Prostate gland (tissue), 2 donors: ENCODE measurements at regions not wholly inside any gene's neighbourhood (a gene's known extent, or its start where the extent isn't known, plus 50 kb on each side); places are given as distances from the start of the nearest gene placed in this dataset.

Source experiments
- DNase-seq: peaks from one replicate; pipeline ENCODE4 v3.0.0-alpha.2; 2019; ENCODE audit warnings: low spot score
- H3K27ac ChIP-seq, 2 donors: fragments of 200-600 bp; sonication (generic); 2 replicates each; pipeline ENCODE4 v1.5.1; 2017 to 2019
- H3K27me3 ChIP-seq: fragments of 200-600 bp; sonication (generic); replicated peaks from 2 replicates; pipeline ENCODE4 v1.5.1; 2019; ENCODE audit not compliant: insufficient read depth
- H3K36me3 ChIP-seq, 2 donors: fragments of 200-600 bp; sonication (generic); 1 replicate in 1 of 2; 2 replicates in 1 of 2; pipeline versions ENCODE4 v1.5.1 to v1.8.1; 2017 to 2019
- H3K4me1 ChIP-seq: fragments of 200-600 bp; sonication (generic); replicated peaks from 2 replicates; pipeline ENCODE4 v1.5.1; 2019
- H3K4me3 ChIP-seq, 2 donors: fragments of 200-600 bp; sonication (generic); 2 replicates each; pipeline ENCODE4 v1.5.1; 2017 to 2019
- H3K9me3 ChIP-seq: fragments of 200-600 bp; sonication (generic); 2 replicates; pipeline ENCODE4 v1.5.1; 2017
- CTCF ChIP-seq, 4 experiments: fragments of 200-600 bp in 2 of 4; fragments of 450-650 bp in 2 of 4; sonication (generic) in 2 of 4; IDR thresholded peaks; 1 replicate in 3 of 4; 2 replicates in 1 of 4; pipeline ENCODE4 v1.5.1; 2016 to 2019; ENCODE audit warnings: antibody characterized with exemption in 4 of 4, mild to moderate bottlenecking in 2 of 4, moderate library complexity in 2 of 4
- POLR2A ChIP-seq: fragments of 450-650 bp; IDR thresholded peaks from one replicate; pipeline ENCODE4 v1.6.1; 2016; ENCODE audit warnings: antibody characterized with exemption, mild to moderate bottlenecking
- POLR2AphosphoS5 ChIP-seq: sonication (generic); formaldehyde crosslinking; IDR thresholded peaks from one replicate; pipeline ENCODE4 v1.6.1; 2017; ENCODE audit warnings: antibody characterized with exemption
- WGBS: methylation state at CpG from one replicate; pipeline ENCODE4 v1.1.5; 2018; 5-methylcytosine and 5-hydroxymethylcytosine counted together
- intact Hi-C: fragments of 100-400 bp; cut with DNase I; formaldehyde crosslinking; loops from one replicate; pipeline ENCODE4 v1.14.2; 2022

- Histone ChIP-seq H3K9me3 (no peaks in the 10 kb centered on the region), H3K27me3 (no peaks in the 10 kb centered on the region), H3K27ac (no peak overlapping the region), H3K36me3 (no peaks in the 10 kb centered on the region), H3K4me3 (no peak overlapping the region), H3K4me1 (no peaks in the 10 kb centered on the region)
- intact Hi-C loops, result no loop called here
- 22% methylated on average over 1 of the region's 1 CpG for WGBS
- no peak for TF ChIP-seq CTCF (IDR thresholded peaks at IDR 0.05)
- TF ChIP-seq POLR2AphosphoS5, result no peak
- TF ChIP-seq POLR2A, result no peak
- DNase-seq, result peak; percentile 9
Measured at GRCh38 chr9:86843206-86843605, 104.1 kb downstream of the GAS1 start.

- WGBS, result 70% methylated on average over 6 of the region's 6 CpGs
- no peaks in the 10 kb centered on the region for H3K9me3 ChIP-seq
- intact Hi-C loops, result no loop called here
- H3K4me3 ChIP-seq, result no peak overlapping the region
- no peaks in the 10 kb centered on the region for H3K4me1 ChIP-seq
- no peak overlapping the region for H3K27ac ChIP-seq
- H3K27me3 ChIP-seq, result no peaks in the 10 kb centered on the region
- DNase-seq, result no peak
- no peaks in the 10 kb centered on the region for H3K36me3 ChIP-seq
- TF ChIP-seq POLR2A, result no peak
- no peak for TF ChIP-seq CTCF (IDR thresholded peaks at IDR 0.05)
- no peak for TF ChIP-seq POLR2AphosphoS5
Measured at GRCh38 chr9:86842573-86842972, 104.7 kb downstream of the GAS1 start.

GRCh38 chr9:86839522-86839921, 107.8 kb downstream of the GAS1 start:
- WGBS, result 89% methylated on average over 3 of the region's 3 CpGs
- Histone ChIP-seq H3K27me3 (no peaks in the 10 kb centered on the region), H3K4me3 (no peak overlapping the region), H3K36me3 (no peaks in the 10 kb centered on the region), H3K4me1 (no peaks in the 10 kb centered on the region), H3K9me3 (no peaks in the 10 kb centered on the region), H3K27ac (no peak overlapping the region)
- intact Hi-C loops, result no loop called here
- TF ChIP-seq POLR2A (no peak), POLR2AphosphoS5 (no peak), CTCF (IDR thresholded peaks at IDR 0.05) (no peak)
- no peak for DNase-seq

- Histone ChIP-seq H3K36me3 (no peaks in the 10 kb centered on the region), H3K27ac (no peak overlapping the region), H3K4me1 (no peaks in the 10 kb centered on the region), H3K9me3 (no peaks in the 10 kb centered on the region), H3K27me3 (no peaks in the 10 kb centered on the region), H3K4me3 (no peak overlapping the region)
- DNase-seq, result no peak
- TF ChIP-seq CTCF (IDR thresholded peaks at IDR 0.05) (no peak), POLR2A (no peak), POLR2AphosphoS5 (no peak)
- intact Hi-C loops, result no loop called here
- WGBS, result 76% methylated on average over 17 of the region's 17 CpGs
Measured at GRCh38 chr9:86838519-86839497, 108.5 kb downstream of the GAS1 start.

- TF ChIP-seq POLR2AphosphoS5 (no peak), POLR2A (no peak), CTCF (IDR thresholded peaks at IDR 0.05) (no peak)
- intact Hi-C loops, result no loop called here
Measured at GRCh38 chr9:86837345-86837744, 110.0 kb downstream of the GAS1 start.

More at GRCh38 chr9:86837345-86837744, 110.0 kb downstream of the GAS1 start:
- Histone ChIP-seq H3K4me1 (no peaks in the 10 kb centered on the region), H3K9me3 (no peaks in the 10 kb centered on the region), H3K27ac (no peak overlapping the region), H3K4me3 (no peak overlapping the region), H3K36me3 (no peaks in the 10 kb centered on the region), H3K27me3 (no peaks in the 10 kb centered on the region)
- DNase-seq, result no peak
- WGBS, result 80% methylated on average over 4 of the region's 4 CpGs
